Mucosa of descending colon (tissue), 3 donors: ENCODE measurements at regions not wholly inside any gene's neighbourhood (a gene's known extent, or its start where the extent isn't known, plus 50 kb on each side); places are given as distances from the start of the nearest gene placed in this dataset.

Experiments
- ATAC-seq: fragments of 200-7000 bp; cut with Tn5 transposase; one replicate; pipeline ENCODE4 v1.9.1; 2020; ENCODE audit warnings: mild to moderate bottlenecking, moderate library complexity
- DNase-seq, 3 donors: peaks; one replicate each; pipeline ENCODE4 v3.0.0-alpha.2; 2020
- H3K36me3 ChIP-seq: fragments of 200-600 bp; one replicate; pipeline ENCODE4 v1.8.0; 2021; ENCODE audit warnings: low read depth, mild to moderate bottlenecking
- H3K4me1 ChIP-seq: fragments of 200-600 bp; one replicate; pipeline ENCODE4 v1.8.0; 2021; ENCODE audit warnings: low read depth, mild to moderate bottlenecking
- H3K4me3 ChIP-seq: fragments of 200-600 bp; one replicate; pipeline ENCODE4 v1.8.0; 2021; ENCODE audit warnings: mild to moderate bottlenecking
- H3K9me3 ChIP-seq: fragments of 200-600 bp; one replicate; pipeline ENCODE4 v1.8.0; 2021; ENCODE audit warnings: mild to moderate bottlenecking
- CTCF ChIP-seq: fragments of 200-600 bp; IDR thresholded peaks from one replicate; pipeline ENCODE4 v1.8.0; 2022; ENCODE audit warnings: antibody characterized with exemption, mild to moderate bottlenecking
- intact Hi-C, 2 donors: fragments of 100-400 bp; cut with DNase I in 1 of 2; cut with micrococcal nuclease in 1 of 2; formaldehyde crosslinking; loops; one replicate each; pipeline versions ENCODE4 v1.11.0 to v1.11.1; 2022; cut with DNase I, micrococcal nuclease
- donor health status: DM: no; HTN: no; CAD: no; lungs with moderate emphysema.
- donor health status: DM: no; HTN: no; CAD: no.
- donor health status: DM: no; HTN: yes; CAD: no.

- intact Hi-C loops = no loop called here
- ATAC-seq (no peak), DNase-seq (no peak)
- Histone ChIP-seq H3K4me3 (no peak overlapping the region), H3K9me3 (no peaks in the 10 kb centered on the region), H3K4me1 (no peaks in the 10 kb centered on the region), H3K36me3 (no peaks in the 10 kb centered on the region)
- no peak for TF ChIP-seq CTCF
Observed at GRCh38 chr15:38743147-38743546, 178.5 kb upstream of the RASGRP1 start.

DNA sequence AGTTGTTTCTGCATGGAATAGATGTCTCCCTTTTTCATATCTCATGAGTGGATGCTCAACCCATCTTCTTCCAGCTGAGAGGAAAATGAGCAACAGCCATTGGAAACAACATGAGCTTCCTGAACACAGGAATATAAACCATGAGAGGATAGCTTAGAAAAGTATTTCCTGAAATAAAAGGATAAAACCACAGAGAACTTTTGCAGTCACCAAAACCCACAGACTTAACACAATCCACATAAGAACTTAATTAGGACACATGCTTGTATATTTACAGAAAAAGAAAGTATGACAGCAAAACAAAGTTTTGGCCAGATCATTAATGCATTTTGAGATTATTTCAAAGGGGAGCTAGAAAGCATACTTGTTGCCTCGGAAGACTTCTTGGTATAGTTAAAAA lies 180.5 kb upstream of the RASGRP1 start:
- no peak for DNase-seq
- H3K4me1 ChIP-seq = no peaks in the 10 kb centered on the region
- ATAC-seq = no peak
- intact Hi-C loops = no loop called here
- no peaks in the 10 kb centered on the region for H3K36me3 ChIP-seq
- H3K9me3 ChIP-seq = no peaks in the 10 kb centered on the region
- H3K4me3 ChIP-seq = no peak overlapping the region
- no peak for TF ChIP-seq CTCF

DNA sequence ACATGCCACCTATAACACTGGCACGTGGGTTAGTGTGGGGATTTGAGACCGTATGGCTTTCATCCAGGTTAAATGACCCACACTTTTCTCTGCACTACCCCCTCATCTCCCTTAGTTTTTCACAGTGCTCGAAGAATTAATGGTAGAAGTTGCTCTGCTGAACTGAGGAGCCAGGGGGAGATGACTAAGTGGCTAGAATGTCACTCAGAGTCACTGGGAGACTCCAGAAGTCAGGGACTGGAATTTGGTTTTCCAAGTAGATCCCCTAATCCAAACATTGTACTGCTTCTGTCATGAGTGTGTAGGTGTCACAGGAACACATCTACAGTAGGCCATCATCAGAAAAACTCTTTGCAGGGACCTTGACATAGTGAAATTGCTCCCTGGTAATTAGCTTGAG lies 181.0 kb upstream of the RASGRP1 start:
- no peak for TF ChIP-seq CTCF
- no peaks in the 10 kb centered on the region for H3K9me3 ChIP-seq
- no peaks in the 10 kb centered on the region for H3K36me3 ChIP-seq
- no peak overlapping the region for H3K4me3 ChIP-seq
- ATAC-seq (no peak), DNase-seq (no peak)
- intact Hi-C loops = no loop called here
- H3K4me1 ChIP-seq = no peaks in the 10 kb centered on the region

GRCh38 chr15:38746211-38746610 lies 181.6 kb upstream of the RASGRP1 start:
- Histone ChIP-seq H3K4me1 (no peaks in the 10 kb centered on the region), H3K9me3 (no peaks in the 10 kb centered on the region), H3K4me3 (no peak overlapping the region), H3K36me3 (no peaks in the 10 kb centered on the region)
- TF ChIP-seq CTCF = no peak
- DNase-seq (no peak), ATAC-seq (no peak)
- intact Hi-C loops = no loop called here

DNA sequence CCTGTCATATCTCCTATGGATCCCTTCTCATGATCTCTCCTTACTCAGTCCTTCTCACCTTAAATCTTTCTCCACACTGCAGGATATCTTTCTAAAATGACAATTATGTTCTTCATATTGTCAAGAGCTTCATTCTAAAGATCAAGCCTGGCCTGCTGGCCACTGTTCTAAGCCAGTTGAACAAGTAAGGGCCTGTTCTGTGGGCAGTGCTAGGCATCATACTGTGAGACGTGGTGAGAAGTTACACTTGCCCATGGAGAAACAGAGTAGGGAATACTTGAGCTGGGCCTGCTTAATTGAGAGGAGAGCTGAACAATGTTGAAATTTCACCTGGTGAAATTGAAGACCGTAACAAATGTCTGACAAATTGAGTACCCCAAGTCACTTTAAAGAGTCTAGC lies 184.1 kb upstream of the RASGRP1 start:
- intact Hi-C loops = no loop called here
- TF ChIP-seq CTCF = no peak
- no peak for DNase-seq
- Histone ChIP-seq H3K4me3 (no peak overlapping the region), H3K9me3 (no peaks in the 10 kb centered on the region), H3K36me3 (no peaks in the 10 kb centered on the region), H3K4me1 (no peaks in the 10 kb centered on the region)
- no peak for ATAC-seq

DNA sequence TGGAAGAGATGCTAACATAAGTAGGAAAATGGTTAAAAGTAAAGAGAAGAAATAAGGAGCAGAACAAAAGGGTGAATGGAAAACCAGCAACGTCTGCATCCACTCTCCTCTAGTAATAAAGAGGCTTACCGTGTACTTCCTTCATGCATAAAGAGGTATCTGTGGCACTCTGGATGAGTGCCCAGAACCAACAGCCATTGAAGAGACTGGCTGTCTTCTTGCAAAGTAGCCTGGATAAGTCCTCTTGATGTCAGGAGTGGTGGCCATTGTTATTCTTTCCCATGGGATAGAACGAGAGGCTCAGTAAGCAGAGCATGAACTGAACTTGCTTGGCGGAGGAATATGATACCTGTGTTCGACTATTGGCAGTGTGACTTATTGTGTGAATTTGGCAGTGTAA lies 186.2 kb upstream of the RASGRP1 start:
- DNase-seq (no peak), ATAC-seq (no peak)
- Histone ChIP-seq H3K4me1 (no peaks in the 10 kb centered on the region), H3K36me3 (no peaks in the 10 kb centered on the region), H3K9me3 (no peaks in the 10 kb centered on the region), H3K4me3 (no peak overlapping the region)
- intact Hi-C loops = no loop called here
- TF ChIP-seq CTCF = no peak
